ENCODE measurements at regions not wholly inside any gene's neighbourhood (a gene's known extent, or its start where the extent isn't known, plus 50 kb on each side); places are given as distances from the start of the nearest gene placed in this dataset.
A peak's percentile ranks its signal among the peaks of the same experiment; 100 is the strongest.

- no peak for DNase-seq (ENCODE audit: low read depth in 2 of 2)
These were observed 53.1 kb upstream of the VSX1 start for GRCh38 chr20:25135031-25135430.

GRCh38 chr20:25136056-25136455, 54.1 kb upstream of the VSX1 start:
- DNase-seq (ENCODE audit: low read depth in 2 of 2), result no peak

- peak in 1 of 2 donors; percentile 17 for DNase-seq (ENCODE audit: low read depth in 2 of 2)
These were observed 55.0 kb upstream of the VSX1 start for GRCh38 chr20:25136643-25137559.

- DNase-seq (ENCODE audit: low read depth in 2 of 2), result peak; percentile 1 to 7
These were observed 56.3 kb upstream of the ENTPD6 start for GRCh38 chr20:25139029-25139705.

- no peak for DNase-seq (ENCODE audit: low read depth in 2 of 2)
These were observed 54.5 kb upstream of the ENTPD6 start for GRCh38 chr20:25140968-25141367.

- DNase-seq (ENCODE audit: low read depth in 2 of 2), result no peak
These were observed 53.1 kb upstream of the ENTPD6 start for GRCh38 chr20:25142435-25142834.

- no peak for DNase-seq (ENCODE audit: low read depth in 2 of 2)
These were observed 50.4 kb upstream of the ENTPD6 start for GRCh38 chr20:25145131-25145530.
